ENCODE measurements at regions not wholly inside any gene's neighbourhood (a gene's known extent, or its start where the extent isn't known, plus 50 kb on each side); places are given as distances from the start of the nearest gene placed in this dataset.

DNA sequence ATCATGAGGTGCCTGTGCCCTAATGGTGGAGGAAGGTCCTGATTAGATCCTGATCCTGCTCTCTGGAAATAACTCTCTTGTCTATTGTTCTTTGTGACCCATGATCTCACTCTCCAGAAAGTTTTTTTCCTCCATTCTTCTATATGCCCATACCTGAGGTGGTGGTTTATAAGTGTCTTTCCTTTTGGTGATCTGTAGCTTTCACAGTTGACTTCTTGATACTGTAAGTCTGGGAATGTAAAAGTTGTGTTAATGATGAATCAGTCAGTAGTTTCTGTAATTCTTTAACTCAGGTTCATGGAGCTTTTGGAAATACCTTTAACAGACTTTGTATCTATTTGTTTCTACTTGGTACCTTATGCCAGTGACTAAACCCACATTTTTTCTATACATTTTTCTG is 444.0 kb upstream of the FLRT2 start:
- TF ChIP-seq, protein P1, sequence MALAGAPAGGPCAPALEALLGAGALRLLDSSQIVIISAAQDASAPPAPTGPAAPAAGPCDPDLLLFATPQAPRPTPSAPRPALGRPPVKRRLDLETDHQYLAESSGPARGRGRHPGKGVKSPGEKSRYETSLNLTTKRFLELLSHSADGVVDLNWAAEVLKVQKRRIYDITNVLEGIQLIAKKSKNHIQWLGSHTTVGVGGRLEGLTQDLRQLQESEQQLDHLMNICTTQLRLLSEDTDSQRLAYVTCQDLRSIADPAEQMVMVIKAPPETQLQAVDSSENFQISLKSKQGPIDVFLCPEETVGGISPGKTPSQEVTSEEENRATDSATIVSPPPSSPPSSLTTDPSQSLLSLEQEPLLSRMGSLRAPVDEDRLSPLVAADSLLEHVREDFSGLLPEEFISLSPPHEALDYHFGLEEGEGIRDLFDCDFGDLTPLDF (CRISPR knock-in tag; IDR thresholded peaks at IDR 0.05), result no peak
- no peak for TF ChIP-seq CTCF (IDR thresholded peaks at IDR 0.05)

All from WTC11 (cell line).